ENCODE measurements at regions not wholly inside any gene's neighbourhood (a gene's known extent, or its start where the extent isn't known, plus 50 kb on each side); places are given as distances from the start of the nearest gene placed in this dataset.
"Not testable (repeated sequence)": the region's sequence is repeated elsewhere in the genome, so short reads cannot be mapped to it uniquely, and the experiment has no call there.

GRCh38 chr14:105917136-105917932 is 391.0 kb downstream of the TMEM121 start:
- not testable (repeated sequence) for DNase-seq (ENCODE audit: low spot score)

DNA sequence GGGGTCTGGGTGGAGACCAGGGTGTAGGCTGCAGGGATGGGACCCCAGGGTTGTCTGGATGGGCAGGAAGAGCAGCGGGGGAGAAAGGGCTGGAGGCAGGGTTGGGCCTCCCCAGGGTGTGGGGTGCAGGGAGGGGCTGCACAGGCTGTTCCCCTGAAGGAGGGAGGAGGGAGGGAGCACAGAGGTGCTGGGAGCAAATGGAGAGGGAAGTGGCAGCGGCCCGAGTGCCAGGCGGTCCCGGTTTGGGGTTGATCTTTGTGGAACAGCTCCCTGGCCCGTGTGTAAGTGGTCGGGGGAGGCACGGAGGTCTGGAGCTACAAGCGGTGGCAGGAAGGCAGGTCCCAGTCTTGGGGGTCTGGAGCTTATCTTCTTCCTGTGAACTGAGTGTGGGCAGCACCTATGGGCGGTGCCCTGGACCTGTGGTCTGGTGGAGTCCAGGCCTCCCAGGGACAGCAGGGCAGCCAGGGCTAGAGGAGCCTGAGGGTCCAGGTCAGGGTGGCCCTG is 391.6 kb downstream of the TMEM121 start:
- DNase-seq (ENCODE audit: low spot score): no peak

DNA sequence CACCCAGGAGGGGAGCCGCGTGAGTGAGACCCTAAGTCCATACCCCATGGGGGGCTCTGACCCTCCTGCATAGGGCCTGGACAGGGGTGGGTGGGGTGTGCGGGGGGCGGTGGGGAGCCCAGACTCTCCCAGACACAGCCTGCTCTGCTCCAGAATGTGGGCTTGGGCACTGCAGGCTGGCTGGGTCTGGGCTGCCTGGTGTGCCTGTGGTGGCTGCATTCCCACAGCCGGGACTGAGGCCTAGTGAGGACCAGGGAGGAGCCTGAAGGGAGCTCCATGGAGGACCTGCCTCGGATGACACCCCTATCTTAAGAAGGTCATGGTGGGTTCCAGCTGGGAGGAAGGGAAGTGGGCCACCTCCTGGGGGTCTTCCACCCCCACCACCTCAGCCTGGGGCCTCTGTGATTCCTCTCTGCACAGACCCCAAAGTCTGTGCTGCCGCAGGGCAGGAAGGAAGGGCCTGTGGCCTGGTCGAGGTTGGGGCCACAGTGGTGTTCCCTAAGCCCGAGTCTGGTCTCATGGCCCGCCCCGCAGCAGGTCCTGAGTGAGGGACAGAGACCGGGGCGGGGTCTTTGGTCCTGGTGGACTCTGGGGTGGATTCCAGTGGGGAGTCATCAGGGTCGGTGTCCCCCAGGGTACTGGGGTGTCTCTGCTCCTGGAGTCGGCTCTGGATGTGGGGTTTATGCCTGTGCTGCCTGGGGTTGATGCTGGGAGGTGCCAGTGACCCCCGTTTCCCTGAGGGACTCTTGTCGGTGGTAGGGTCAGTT is 392.3 kb downstream of the TMEM121 start:
- DNase-seq (ENCODE audit: low spot score): no peak

DNA sequence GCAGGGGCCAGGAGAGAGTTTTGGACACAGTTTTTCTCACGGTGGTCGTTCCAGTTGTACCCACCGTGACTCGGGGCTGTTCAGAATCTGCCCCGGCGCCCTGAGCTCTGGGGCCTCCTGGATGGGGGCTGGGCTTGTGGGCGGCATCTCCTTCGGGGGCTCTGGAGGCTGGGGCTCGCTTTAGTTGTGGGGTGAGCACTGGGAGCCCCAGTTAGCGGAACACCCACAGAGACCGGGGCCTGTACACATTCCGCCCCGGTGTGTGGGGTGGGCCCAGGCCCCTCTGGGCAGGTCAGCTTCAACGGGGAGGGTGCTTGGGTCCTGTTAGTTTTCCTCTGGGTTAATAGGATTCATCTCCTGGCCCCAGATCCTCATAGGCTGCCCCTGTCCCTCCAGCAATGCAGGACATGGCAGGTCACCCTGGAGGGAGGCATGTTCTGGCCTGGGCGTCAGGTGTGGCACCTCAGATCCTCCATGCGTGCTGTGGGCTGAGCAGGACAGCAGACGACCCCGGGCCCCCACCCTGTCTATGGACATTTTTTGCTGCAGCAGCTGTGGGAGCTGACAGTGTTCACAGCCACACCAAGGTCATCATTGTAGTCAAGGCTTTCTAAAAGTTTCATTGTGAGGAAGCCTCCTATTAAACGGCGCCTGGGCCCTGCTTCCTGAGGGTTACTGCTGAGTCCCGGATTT is 393.2 kb downstream of the TMEM121 start:
- no peak for DNase-seq (ENCODE audit: low spot score)

DNA sequence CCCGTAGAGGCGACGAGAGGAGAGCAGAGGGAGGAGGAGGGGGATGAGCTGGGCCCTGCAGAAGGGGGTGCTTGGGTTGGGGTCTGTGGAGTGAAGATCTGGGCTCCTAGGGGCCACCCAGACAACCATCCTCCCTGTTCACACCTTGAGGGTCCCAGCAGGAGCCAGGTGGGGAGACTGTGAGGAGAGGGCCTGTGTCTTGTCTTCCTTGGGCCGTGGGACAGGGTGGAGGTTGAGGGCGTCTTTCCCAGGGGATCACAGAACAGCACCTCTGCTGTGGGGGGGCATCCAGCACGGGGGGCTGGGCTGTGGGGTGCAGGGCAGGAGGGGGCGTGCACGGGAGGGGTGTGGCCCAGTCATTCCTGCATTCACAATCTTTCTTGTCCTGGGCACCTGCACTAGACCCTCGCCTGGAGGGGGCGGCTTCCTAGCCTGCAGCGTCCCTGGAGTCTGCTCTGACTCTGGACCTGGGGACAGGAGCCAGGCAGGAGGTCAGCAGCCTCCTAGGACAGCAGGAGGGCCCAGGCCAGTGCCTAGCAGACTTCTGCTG is 393.8 kb downstream of the TMEM121 start:
- not testable (repeated sequence) for DNase-seq (ENCODE audit: low spot score)

DNA sequence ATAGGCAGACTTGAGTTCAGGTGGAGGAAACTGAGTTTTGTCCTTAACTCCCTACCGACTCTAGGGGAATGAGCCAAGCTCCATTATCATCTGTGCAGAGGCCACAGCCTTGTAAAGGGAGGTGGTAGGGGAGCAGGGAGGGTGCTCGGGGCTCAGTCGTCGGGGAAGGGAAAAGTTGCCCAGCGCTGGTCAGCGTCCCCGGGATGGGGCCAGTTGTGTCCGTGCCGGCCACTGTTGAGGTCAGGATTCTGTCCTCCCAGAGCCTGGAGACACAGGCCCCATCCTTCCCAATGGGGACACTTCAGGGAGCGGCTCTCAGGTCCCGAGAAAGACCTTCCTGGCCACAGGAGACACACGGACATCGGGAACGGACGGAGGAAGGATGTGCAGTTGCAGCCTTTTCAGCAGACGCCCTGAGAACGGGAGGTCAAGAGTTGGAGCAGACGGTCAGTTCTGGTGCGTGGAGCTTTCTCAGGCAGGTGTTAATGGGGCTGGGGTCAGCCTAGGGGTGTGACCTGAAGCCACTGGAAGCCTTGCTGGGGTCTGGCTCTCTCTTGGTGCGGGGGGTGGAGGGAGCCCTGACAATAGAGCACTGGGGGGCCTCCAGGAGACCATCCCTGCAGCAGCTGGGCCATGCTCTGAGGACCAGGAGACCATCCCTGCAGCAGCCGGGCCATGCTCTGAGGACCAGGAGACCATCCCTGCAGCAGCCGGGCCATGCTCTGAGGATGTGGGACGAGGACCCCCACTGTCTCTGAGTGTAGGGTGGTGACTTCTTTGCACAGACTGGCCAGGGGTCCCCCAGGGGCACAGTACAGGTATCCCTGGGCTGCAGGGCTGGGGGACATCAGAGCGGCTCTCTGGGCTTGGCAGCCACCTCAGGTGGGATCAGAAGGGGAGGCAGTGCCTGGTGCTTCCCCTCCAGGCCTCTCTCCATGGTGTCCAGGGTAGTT is 394.7 kb downstream of the TMEM121 start:
- DNase-seq (ENCODE audit: low spot score): not testable (repeated sequence)

- not testable (repeated sequence) for DNase-seq (ENCODE audit: low spot score)
Observed at GRCh38 chr14:105921781-105922180, 395.4 kb downstream of the TMEM121 start.

GRCh38 chr14:105923520-105924191 is 397.3 kb downstream of the TMEM121 start:
- not testable (repeated sequence) for DNase-seq (ENCODE audit: low spot score)

DNA sequence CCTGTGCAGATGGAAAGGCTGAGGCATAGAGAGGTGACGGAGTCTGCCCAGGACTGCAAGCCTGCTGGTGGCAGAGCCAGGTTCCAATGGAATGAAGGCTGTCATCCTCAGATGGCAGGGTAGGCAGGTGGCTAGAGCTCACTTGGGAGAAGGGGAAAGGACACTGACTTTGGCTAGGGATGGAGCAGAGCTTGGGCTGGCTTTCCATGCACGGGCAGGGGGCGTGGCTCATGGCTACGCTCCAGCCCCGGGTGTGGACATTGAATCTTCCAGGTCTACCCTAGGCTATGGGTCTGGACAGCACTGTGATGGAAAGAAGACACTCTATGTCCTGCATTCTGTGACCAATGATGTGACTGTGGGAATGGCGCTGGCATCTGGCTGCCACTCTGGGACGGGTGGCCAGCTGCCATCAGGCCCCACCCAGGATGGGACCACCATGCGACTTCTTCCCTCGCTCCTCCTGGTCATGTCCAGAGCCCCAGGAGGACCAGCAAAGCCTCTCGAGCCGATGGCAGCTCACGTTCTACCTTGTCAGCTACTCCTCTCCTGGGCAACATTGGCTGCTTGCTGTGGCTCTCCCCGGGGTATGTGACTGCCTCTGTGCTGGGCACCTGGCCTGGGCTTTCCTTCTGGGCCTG is 398.7 kb downstream of the TMEM121 start:
- DNase-seq (ENCODE audit: low spot score): no peak

- no peak for DNase-seq (ENCODE audit: low spot score)
Observed at GRCh38 chr14:105925615-105926372, 399.4 kb downstream of the TMEM121 start.

DNA sequence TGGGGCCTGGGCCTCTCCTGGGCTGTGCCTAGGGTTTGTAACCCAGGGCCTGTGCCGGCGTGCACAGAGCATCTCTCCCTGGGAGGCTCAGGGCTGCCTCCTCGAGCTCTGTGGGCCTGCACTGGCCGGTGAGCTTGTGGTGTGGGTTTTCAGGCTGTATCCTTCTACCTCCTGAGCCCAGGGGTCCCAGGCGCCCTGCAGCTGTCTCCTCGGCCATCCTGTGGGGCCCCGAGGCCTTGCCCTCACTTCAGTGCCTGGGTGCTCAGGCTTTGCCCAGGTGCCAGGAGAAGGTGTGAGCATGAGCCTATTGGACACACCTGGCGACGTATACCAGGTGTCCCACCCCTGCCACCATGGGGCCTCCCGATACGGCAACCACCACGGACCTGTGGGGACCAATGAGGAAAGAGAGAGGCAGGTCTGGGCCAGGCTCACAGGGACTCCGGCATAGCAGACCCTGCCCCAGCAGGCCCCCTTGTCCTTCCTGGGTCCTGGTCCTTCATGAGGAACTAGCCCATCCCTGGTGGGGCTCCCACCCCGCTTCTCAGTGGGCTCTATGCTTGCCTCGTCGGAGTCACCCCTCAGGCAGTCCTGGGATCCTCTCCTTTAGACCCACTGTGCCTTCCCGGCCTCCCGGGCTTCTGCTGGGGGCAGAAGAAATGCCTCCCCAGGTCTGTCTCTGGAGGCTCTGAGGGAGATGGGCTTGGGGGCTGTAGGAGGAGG is 400.2 kb downstream of the TMEM121 start:
- no peak for DNase-seq (ENCODE audit: low spot score)

- DNase-seq (ENCODE audit: low spot score): no peak
Observed at GRCh38 chr14:105927096-105928060, 401.0 kb downstream of the TMEM121 start.

DNA sequence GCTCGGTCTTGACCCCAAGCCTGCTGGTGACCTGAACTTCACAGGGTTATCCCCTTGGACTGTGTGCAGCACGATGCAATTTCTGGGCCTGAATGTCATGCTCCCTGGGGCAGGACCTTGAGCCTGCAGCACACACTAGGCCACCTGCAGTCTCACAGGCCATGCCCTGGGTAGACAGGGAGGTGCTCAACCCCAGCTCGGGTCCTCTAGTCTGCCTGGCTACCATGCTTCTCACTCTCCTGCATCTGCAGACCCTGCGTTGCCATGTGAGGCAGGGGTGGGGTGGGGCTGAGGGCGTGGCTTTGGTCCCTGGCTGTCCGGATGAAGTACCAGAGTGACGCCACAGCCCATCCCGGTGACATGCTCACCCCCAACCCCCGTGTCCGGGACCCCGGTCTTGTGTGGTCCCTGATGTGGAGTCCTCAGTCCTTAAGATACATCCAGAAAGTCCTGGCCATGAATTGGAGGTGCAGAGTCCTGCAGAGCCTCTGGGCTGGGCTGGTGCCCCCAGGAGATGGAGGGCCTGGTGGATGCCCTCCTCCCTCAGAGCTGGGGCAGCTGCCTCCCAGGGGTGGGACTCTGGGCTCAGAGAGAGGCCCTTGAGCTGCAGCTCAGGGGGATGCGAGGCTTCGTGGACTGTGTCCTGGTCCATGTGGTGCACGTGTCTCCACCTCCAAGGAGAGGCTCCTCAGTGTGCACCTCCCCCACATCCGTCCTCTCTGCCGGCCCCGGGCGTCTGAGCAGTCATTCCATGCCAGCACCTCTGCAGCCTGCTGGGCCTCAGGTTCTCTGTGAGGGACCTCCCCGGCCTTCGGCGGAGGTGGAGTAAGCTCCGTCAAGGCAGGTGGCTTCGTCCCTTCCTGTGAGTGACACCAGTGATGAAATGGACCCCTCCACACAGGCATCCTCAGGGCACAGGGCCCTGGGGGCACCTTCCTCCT is 402.1 kb downstream of the TMEM121 start:
- DNase-seq (ENCODE audit: low spot score): not testable (repeated sequence)

DNA sequence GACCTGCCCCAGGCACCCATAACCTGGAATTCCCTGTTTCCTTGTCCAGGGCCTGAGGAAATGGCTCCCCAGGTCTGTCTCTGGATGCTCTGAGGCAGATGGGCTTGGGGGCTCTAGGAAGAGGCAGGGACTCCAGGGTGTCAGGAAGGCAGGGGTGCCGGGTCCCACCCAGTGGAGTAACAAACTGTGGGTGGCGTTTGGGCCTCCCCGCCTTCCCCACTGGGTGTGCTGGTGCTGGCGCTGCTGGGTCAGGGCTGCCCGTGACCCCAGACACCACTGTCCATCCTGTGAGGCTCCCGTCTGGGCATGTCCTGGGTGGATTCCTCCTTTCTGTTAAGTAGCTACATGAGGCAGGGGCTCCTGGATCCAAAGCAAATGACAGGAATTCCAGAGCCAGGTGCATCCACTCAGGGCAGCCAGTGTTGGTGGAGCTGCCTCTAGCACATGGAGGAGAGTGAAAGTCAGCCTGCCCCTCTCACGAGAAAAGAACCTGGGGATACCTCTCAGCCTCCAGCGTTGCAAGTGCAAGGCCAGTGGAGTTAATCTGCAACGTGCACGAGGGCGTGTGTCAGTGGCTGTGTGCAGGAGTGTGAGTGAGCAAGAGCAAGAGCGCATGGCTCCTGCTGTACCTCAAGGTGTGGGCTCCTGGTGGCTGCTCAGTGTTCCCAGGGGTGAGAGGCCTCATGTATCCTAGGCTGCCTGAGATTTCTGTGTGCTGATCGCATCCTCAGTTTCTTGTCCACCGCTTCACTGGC is 403.1 kb downstream of the TMEM121 start:
- no peak for DNase-seq (ENCODE audit: low spot score)

- no peak for DNase-seq (ENCODE audit: low spot score)
Observed at GRCh38 chr14:105930572-105930971, 404.2 kb downstream of the TMEM121 start.

Measured in CD4-positive, alpha-beta T cell treated with Interleukin-6 at 100 ng/mL for 8 hours (primary cell).